Renal cortical epithelial cell (primary cell): ENCODE measurements at regions not wholly inside any gene's neighbourhood (a gene's known extent, or its start where the extent isn't known, plus 50 kb on each side); places are given as distances from the start of the nearest gene placed in this dataset.
A peak's percentile ranks its signal among the peaks of the same experiment; 100 is the strongest.
"Not testable (repeated sequence)": the region's sequence is repeated elsewhere in the genome, so short reads cannot be mapped to it uniquely, and the experiment has no call there.

Source experiments
- DNase-seq: peaks from one replicate; pipeline ENCODE4 v3.0.0-alpha.2; 2011; ENCODE audit warnings: low read depth

DNA sequence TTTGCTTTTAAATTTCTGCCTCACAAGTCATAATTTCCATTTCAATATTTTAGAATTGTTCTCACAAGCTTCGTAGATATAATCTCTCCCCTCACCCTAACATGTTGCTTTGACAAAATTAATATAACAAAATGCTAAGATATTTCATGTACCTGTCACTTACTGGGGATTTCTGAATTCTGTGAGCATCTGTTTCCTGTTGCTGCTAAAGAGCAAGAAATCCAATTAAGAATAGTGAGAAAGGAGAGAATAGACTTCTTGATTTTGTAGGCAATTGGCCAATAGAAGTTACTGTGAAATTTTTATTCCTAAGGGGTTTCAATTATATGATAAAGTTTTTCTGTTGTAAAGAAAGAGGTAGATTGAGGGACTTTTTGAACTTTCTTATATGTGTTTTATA is 796.5 kb upstream of the ARRDC3 start:
- no peak for DNase-seq

DNA sequence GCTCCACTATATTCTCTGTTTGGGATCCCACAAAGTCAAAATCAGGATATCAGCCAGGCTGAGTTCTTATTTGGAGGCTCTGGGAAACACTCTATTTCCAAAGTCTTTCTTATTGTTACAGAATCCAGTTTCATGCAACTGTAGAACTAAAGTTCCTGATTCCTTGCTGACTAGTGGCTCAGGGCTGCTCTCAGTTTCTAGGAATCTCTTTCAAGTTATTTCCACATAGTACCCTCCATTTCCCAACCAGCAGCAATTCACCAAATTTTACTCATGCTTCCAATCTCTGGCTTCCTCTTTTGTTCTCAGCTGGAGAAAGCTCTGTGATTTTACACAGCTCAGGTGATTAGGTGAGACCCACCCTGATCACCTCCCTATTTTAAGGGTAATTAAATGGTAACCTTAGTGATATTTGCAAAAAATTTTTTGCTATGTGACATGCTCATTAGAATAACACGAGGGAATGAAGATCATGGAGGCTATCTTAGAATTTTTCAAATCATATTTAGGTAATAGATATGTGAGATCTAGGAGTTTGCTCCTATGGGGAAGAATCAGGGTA is 794.9 kb upstream of the ARRDC3 start:
- peak; percentile 5 for DNase-seq

DNA sequence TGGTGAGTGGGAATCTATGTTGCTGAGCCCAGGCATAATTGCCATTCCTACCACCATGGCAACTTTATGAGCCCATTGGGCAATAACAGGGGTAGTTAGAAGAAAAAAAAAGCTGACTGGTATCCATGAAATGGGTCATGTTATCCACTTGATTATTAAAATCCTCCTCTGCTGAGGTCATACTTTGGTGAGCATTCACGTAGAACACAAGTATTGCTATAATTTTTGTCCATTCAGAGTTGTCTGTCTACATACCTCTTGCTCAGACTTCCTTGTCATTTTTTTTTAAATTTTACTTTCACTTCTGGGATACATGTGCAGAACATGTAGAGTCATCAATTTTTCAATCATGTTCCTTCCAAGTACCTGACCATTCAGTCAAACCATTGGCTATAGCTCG is 780.8 kb upstream of the ARRDC3 start:
- peak; percentile 7 for DNase-seq

DNA sequence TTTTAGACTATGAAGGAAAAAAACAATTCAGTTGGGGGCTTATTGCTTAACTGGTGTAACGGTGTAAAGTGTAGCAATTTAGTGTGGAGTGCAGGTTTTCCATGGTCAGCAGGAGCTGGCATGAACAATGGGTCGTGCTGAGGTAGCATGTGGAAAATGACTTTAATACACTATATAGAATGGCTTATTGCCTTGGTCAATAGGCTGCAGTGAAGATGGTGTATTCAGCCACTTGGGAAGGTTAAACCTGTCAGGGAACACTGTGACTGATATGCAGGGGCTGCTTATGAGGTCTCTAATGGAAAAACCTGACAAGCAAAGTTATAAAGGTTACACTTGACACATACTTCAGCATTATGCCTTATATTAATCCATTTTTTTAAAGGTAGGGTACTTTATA is 764.7 kb upstream of the ARRDC3 start:
- no peak for DNase-seq

DNA sequence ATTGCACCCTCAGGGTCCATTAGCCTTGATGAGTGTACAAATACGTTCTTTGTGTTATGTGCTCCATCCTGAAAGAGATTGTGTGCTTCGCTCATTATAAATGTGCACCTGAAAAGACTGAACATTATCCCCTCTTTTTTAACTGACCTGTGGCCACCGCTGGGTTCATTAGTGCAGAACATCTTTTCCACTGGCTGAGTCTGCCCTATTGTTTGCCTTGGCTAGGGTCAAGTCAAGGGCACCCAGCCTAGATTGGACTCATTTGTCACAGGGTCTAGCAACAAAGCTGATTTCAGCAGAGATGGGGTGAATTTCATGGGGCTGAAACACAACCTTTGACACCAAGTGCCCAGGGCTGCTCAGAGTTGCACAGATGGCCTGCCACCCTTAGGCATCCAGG is 764.1 kb upstream of the ARRDC3 start:
- no peak for DNase-seq

DNA sequence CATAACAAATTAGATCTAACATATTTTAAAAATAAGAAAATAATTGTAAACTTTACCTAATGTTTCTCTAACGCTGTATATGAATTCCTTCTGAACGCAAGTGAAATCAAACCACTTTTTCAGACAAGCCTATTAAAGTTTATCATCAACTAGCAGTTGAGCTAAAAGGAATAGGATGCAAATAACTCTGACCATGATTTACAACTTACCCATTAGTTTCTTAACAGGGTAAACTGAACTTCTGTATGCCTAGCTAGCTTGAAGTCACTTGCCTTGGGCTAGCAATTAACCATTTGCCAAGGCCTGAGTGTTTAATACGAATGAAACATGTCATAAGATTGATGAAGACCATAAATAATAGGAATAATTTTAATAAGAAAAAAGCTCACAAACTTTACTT is 762.7 kb upstream of the ARRDC3 start:
- peak; percentile 57 for DNase-seq

DNA sequence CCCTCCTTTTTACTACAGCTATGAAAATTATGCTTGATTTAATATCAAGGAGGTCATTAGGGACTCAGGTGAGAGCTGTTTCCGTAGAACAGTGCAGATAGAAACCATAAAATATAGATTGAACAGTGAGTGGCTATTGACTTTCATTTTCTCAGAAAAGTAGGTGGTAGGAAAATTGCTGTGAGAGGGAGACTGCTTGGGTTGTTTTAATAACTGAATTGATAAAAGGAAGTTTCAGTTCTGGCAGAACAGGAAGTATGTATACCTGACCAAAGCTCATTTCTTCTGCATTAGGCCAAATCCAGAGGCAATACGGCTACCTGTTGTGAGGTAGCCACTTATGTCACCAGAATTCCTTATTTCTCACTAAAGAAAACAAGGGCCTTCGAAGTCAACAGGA is 761.7 kb upstream of the ARRDC3 start:
- DNase-seq: no peak

DNA sequence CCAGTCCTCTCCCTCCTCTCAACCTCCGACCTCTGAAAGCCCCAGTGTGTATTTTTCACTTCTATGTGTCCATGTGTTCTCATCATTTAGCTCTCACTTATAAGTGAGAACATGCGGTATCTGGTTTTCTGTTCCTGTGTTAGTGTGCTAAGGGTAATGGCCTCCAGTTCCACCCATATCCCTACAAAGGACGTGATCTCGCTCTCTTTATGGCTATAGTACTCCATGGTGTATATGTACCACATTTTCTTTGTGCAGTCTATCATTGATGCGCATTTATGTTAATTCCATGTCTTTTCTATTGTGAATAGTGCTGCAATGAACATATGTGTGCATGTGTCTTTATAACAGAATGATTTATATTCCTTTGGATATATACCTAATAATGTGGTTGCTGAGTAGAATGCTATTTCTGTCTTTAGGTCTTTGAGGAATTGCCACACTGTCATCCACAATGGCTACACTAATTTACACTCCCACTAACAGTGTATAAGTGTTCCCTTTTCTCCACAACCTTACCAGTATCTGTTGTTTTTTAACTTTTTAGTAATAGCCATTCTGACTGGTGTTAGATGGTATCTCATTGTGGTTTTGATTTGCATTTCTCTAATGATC is 749.3 kb upstream of the ARRDC3 start:
- DNase-seq: not testable (repeated sequence)

DNA sequence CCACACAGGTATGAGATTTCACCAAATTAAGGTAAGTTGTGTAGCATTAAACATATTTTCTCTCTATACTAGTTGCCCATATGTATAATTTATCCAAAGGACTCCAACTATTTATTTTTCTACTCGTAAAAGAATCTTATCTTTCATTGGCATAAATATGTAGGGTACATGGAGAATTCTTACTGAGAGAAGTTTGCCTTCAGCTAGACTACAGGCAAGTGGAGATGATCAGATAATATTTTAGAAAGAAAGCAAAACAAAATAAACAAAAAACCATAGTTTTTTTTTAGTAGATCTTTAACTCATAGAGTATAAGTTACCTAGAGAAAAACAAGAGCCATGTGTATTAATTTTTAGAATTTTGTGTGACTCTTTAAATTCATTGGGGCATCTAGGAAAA is 743.1 kb upstream of the ARRDC3 start:
- DNase-seq: no peak

DNA sequence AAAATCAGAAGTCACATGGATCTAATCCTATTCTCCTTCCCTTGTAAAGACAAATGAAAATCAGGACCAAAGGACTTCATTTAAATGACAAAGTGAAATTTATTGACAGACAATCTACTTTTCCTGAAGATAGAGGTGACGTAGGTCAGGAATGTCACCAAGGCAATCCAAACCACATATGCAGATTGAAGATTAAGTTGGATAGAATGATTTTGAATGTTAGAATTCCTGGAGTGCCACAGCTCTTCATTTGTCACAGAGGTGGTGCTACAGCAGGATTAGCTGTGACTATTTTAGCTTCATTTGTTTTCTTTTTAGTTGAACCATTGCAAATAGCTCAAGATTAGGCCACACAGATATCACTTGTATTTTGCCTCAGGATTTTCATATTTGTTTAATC is 736.0 kb upstream of the ARRDC3 start:
- DNase-seq: no peak

DNA sequence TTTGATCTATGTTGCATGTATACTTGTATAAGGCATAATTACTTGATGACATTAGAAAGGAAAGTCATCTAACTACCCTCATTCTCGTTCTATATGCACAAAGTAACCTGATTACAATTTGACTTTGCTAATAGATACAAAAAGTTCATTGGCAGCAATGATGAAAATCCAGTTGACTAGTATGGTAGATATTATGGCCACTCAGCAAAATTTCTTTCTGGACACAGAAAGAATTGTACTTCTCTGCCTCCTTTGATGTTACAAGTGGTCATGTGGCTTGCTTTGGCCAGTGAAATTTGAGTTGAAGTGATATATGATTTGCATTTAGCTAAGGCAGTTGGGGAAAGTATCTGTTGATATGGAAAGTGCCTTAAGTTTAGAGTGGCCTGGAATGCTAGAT is 723.7 kb upstream of the ARRDC3 start:
- DNase-seq: no peak

DNA sequence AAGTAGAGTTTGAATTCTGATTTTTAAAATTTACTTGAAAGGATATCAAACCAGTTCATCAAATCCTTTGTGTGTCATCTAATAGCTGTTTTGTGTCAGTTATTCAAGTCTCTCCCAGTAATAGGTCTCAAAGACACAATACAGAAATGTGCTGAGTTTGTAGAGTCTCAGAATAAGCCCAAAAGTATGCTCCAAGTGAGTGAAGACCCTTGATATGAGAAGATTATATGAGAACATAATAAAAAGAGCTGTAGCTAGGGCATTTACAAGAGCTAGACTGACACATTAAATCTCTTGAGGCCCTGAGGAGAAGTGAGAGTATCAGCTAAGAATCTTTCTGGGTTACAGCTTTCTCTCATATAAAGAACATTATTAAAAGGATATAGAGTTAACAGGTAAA is 721.0 kb upstream of the ARRDC3 start:
- DNase-seq: no peak

DNA sequence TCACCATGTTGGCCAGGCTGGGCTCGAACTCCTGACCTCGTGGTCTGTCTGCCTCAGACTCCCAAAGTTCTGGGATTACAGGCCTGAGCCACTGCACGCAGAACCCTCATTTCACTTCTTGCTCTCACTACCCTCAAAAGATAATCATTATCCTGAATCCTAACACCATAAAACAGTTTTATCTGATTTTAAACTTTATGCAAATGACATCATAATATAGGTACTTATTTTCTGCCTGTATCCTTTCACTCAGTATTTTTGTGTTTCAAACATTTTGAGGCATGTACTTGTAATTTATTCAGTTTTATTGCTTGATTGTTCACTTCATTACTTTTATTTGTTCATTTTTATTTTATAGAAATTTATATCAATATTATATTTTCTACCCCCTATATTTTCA is 719.2 kb upstream of the ARRDC3 start:
- no peak for DNase-seq

DNA sequence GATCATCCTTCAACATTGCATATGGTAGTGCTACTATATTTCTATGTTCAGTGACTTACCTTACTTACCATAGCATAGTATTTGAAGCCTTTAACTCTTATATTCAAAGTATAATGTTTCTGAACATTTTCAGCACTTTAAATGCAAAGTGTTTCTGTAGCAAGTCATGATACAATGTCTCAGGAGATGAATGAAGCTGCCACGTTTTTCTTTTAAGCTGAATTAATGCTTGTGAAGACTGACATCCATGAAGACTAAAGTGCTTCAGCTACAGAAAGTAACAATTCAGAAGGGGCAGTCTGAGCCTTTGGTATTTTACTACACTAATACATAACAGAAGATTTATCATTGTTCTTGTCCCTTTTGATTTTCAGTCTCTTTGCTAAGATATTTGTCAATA is 709.1 kb upstream of the ARRDC3 start:
- no peak for DNase-seq

DNA sequence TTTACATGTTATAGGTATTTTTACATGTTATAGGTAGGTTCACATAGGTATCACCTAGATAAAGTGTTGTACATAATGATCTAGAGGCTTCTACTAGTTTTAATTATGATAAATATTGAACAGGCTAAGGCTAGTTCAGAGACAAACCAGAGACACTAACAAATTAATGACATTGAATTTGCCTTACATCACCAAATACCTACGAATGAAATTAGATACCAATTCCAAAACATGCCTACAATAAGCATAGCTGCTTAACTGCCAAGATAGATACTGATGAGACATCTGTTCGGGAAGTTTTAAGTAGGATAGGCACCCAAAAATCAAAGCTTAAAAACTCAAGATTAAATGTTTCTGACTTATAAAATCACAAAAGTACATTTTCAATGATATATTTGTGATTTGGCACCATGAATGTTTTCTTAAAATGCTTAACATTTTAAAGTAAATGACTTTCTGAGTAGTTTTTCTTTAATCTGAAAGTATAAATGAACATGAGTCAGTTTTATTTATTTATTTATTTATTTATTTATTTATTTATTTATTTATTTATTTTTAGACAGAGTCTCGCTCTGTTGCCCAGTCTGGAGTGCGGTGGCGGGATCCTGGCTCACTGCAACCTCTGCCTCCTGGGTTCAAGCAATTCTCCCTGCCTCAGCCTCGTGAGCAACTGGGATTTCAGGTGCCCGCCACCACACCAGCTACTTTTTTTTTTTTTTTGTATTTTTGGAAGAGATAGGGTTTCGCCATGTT is 703.1 kb upstream of the ARRDC3 start:
- no peak for DNase-seq

DNA sequence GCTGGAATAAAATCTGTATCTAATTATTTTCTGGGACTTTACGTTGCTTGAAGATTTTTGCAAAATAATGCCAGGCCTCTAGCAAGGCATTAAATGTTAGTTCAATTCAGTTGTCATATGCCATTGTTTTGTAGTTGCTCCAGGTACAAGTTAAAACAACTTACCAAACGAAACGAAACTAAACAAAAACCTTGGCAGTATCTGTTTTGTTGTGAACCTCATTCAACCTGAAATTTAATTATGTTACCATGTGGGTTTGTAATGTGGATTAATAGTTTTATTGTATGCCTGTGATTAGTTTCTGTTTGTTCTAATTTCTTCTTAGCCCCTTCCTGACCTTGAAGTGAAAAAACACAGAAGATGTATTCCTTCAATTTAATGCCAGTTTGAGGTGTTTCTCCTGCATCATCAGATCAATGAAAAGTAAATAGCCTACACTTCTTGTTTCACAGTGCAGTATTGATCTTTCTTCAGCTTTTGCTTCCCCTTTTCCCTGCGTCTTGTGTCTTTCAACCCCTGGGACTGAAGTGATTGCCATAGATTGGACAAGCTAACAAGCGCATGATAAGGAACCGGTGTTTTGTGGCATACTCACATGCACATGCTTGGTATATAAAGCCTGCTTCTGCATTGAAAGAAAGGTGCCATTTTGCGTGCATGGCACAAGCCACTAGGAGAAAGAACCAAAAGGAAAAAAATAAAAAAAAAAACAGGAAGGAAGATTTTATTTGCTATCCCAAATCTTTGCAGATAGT is 699.0 kb upstream of the ARRDC3 start:
- no peak for DNase-seq

DNA sequence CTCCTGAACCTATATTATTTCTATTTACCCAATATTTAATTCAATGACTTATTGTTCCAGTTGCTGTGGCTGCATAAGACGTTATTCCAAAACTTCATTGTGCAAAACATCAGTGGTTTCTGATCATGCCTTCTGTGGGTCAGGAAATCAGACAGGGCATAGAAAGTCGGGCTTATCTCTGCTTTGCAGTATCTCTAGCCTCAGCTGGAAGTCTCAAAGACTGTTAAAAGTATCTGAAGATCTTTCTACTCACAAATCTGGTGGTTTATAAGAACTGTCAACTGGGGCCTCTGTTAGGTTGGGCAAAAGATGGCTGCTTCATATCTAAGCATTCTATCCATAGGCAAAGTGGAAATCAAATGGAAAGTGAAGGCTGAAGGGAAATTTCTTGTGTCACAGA is 687.7 kb upstream of the ARRDC3 start:
- DNase-seq: no peak

DNA sequence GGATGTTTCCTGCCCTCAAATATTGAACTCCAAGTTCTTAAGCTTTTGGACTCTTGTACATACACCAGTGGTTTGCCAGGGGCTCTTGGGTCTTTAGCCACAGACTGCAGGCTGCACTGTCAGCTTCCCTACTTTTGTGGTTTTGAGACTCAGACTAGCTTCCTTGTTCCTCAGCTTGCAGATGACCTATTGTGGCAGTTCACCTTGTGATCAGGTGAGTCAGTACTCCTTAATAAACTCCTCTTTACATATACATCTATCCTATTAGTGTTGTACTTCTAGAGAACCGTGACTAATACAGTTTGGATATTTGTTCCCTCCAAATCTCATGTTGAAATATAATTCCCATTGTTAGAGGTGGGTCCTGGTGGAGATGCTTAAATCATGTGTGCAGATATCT is 681.9 kb upstream of the ARRDC3 start:
- no peak for DNase-seq

DNA sequence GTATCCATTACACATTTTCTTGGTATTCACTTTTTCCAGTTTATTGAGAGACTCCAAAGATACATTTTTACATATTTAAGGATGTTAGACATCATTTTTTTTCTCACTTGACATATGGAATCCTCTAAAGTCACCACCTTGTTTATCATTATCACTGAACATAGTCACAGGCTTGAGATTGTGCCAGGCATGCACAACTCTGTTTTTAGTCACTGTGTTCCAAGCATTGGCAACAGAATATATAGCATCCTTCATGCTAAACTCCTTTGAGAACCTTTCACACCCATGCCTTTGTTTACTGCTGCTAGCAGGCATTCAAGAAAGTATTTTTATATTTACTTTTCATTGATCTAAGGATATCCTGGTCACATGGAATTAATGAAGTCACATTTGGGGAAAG is 668.6 kb upstream of the ARRDC3 start:
- DNase-seq: no peak

DNA sequence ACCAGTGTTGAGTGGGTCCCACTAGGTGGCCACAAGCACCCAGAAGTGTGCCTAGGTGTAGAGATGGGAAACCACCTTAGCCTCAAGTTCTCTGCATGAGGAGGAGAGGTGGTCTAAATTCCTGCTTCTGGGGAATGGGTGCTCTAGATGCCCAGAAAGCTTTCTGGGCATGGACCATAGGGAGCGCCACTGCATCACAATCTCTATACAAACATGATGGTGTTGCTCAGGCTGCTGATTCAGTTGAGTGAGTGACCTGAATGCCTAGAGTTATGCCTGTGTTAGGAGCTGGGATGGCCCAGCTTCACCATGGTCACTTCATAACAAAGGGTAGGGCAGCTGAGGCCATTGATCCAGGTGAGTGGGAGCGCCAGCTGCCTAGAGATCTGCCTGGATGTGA is 667.9 kb upstream of the ARRDC3 start:
- no peak for DNase-seq

DNA sequence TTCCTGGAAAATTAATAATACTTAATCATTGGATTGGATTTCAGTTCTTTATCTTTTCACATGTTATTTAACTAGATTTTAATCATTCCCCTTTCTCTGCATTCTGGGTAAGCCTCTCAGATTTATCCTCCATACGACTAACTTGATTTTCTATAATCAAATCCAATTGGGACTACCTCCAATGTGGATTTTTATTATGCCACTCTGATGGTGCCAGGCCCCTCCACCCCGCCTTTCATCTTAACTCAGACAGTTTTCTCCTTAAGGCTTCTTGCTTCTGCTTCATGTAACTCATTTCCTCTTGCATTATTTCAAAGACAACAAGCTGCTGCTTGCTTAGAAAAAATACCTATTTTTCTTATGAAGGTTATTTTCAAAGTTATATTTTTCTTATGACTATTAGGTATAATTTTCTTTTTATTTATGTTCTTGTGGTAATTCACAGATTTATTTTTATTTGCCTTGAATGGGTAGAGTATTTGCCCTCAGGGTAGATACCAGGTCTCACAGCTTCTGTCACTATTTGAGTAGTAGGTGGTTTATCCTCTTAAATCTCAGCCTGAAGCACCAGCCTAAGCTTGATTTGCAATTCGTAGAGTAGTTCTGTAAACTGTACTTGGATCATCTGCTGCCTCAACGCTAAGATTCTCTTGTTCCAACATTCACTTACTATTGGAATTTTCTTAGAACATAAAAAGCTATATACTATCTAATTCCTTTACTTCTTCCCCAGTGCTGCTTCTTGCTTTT is 659.0 kb upstream of the ARRDC3 start:
- no peak for DNase-seq

DNA sequence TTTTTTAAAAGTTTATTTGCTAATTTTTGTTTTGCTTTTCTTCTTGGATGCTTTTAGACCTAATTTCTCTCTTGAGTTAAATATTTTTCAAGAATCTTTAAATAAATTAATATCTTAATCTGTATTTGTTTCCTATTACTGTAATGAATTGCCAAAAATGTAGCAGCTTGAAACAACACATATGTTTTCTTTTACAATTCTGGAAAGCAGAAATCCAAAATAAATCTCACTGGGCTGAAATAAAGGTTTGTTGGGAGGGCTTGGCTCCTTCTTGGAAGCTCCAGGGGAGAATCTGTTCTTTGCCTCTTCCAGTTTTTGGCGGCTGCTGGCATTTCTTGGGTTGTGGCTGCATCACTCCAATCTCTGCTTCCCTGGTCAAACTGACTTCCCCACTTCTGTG is 658.1 kb upstream of the ARRDC3 start:
- DNase-seq: no peak
